ENCODE measurements at regions not wholly inside any gene's neighbourhood (a gene's known extent, or its start where the extent isn't known, plus 50 kb on each side); places are given as distances from the start of the nearest gene placed in this dataset.

GRCh38 chr7:28348636-28349035 is 63.7 kb upstream of the CREB5 start (continued):
- TF ChIP-seq ATF1 (CRISPR knock-in tag; IDR thresholded peaks at IDR 0.05) (no peak), ATF1 (tag; IDR thresholded peaks at IDR 0.05) (no peak)

- Histone ChIP-seq H3K4me2 (ENCODE audit: insufficient read depth, low read length) (no peak overlapping the region), H3K36me3 (ENCODE audit: control insufficient read depth, insufficient read depth, low read length) (no peaks in the 10 kb centered on the region), H3K9ac (ENCODE audit: insufficient read depth in 1 of 2, low read depth in 2 of 2, low read length in 2 of 2) (no peak overlapping the region), H2AFZ (ENCODE audit: low read depth, low read length) (no peak overlapping the region), H3K27me3 (ENCODE audit: control insufficient read depth in 2 of 2, insufficient read depth in 2 of 2, low read length in 2 of 2) (peaks cover 0 to 5% of the 10 kb centered on the region in 2 experiments; a peak in 3 of 5 replicates), H3K9me1 (ENCODE audit: control insufficient read depth, insufficient read depth, low read length) (no peaks in the 10 kb centered on the region), H3K4me1 (replicated peaks in 1 of 2; ENCODE audit: control insufficient read depth in 2 of 2, insufficient read depth in 2 of 2, low read length in 2 of 2) (no peaks in the 10 kb centered on the region), H3K27ac (ENCODE audit: extremely low read depth, low read depth, low read length) (no peak overlapping the region), H3K79me2 (ENCODE audit: control insufficient read depth, insufficient read depth, low read length) (no peaks in the 10 kb centered on the region), H3K4me3 (no peak overlapping the region), H4K20me1 (replicated peaks; ENCODE audit: control insufficient read depth, insufficient read depth, low read length) (no peaks in the 10 kb centered on the region), H3K9me3 (replicated peaks; ENCODE audit: control insufficient read depth, insufficient read depth, low read depth, low read length) (no peaks in the 10 kb centered on the region)
- CTCF ChIA-PET (ENCODE audit: low intra/inter-chr PET ratio) = no interaction called here
- POLR2A ChIA-PET = no interaction called here
- ATAC-seq (no peak), FAIRE-seq (no peak), DNase-seq (ENCODE audit: extremely low read depth in 1 of 4, low spot score in 3 of 4) (no peak)
- 0% methylated on average over 1 of the region's 1 CpG for WGBS (ENCODE audit: insufficient coverage, low coverage, missing lambda C conversion rate)
- no TSS peak for BruUV-seq (replicated peaks)
- in situ Hi-C loops (cut with MboI) (no loop called here), intact Hi-C loops (cut with micrococcal nuclease) (no loop called here)
- TF ChIP-seq MIER1 (IDR thresholded peaks at IDR 0.05; ENCODE audit: low read depth) (no peak), ETS1 (conservative IDR thresholded peaks at IDR 0.05; ENCODE audit: control insufficient read depth, low read depth, low read length) (no peak), ZNF395 (CRISPR knock-in tag; IDR thresholded peaks at IDR 0.05) (no peak), DPF2 (IDR thresholded peaks at IDR 0.05) (no peak), MBD2 (IDR thresholded peaks at IDR 0.05; ENCODE audit: borderline replicate concordance, low read depth) (no peak), SRSF3 (IDR thresholded peaks at IDR 0.05; ENCODE audit: insufficient read depth, low read length) (no peak), POLR2G (IDR thresholded peaks at IDR 0.05; ENCODE audit: low read depth, low read length) (no peak), ZNF318 (IDR thresholded peaks at IDR 0.05; ENCODE audit: borderline replicate concordance in 1 of 2, low read depth in 1 of 2) (no peak), NELFE (IDR thresholded peaks at IDR 0.05; ENCODE audit: insufficient read depth, insufficient read length) (no peak), SMAD1 (IDR thresholded peaks at IDR 0.05; ENCODE audit: low read depth, low read length, partially characterized antibody) (no peak)
Observed at GRCh38 chr7:28349637-28350036, 62.7 kb upstream of the CREB5 start.
